ENCODE measurements at regions not wholly inside any gene's neighbourhood (a gene's known extent, or its start where the extent isn't known, plus 50 kb on each side); places are given as distances from the start of the nearest gene placed in this dataset.
"Not testable (repeated sequence)": the region's sequence is repeated elsewhere in the genome, so short reads cannot be mapped to it uniquely, and the experiment has no call there.

DNA sequence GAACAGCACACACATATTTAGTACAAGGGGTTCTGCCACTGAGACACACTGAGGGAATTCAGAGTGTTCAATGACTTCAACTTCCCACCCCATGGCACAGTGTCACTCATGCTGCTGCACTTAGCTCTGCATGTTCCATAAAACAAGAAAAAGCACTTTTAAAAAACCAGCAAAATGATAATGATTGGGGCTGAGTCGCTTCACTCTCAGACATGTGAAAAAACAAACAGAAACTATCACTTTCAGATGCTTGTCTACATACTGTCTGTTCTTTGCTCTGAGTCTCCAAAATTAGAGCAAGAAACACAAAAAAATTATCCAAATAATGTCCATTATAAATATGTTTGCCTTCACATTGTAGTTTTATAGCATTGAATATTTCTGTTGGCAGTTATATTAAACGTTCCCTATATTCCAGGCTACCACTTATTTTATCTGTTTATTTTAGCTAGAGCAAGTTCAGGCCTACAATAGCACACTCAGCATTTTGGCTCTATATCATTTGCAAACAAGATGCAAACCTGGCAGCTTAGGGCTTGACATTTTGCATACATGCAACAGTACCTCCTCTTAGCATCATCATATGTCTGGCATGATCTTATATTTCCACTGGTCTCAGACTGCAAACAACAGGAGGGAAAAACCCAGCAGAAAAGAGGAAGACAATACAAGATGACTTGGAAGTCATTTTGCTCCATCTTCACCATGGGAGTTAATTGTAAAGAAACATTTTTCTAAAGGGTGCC is 398.8 kb downstream of the HACE1 start:
- Histone ChIP-seq H3K36me3 (ENCODE audit: control insufficient read depth, insufficient read depth, low read length) (no peaks in the 10 kb centered on the region), H3K27ac (ENCODE audit: low read length) (no peak overlapping the region), H3K9me3 (ENCODE audit: control insufficient read depth, insufficient read depth, low read depth, low read length) (no peaks in the 10 kb centered on the region), H3K4me3 (ENCODE audit: low read depth in 2 of 2, low read length in 2 of 2) (no peak overlapping the region), H3K27me3 (ENCODE audit: control insufficient read depth, insufficient read depth, low read length) (no peaks in the 10 kb centered on the region), H3K4me1 (ENCODE audit: control insufficient read depth, insufficient read depth, low read length) (no peaks in the 10 kb centered on the region)
- POLR2A ChIA-PET = no interaction called here
- DNase-seq (ENCODE audit: low read depth, low spot score) = no peak
- CTCF ChIA-PET = no interaction called here
- in situ Hi-C loops (cut with HindIII; ENCODE audit: low pct_unique_long_range_greater_than_20kb, low sequenced_read_pairs) = no loop called here
- no peak for ATAC-seq
- TF ChIP-seq, protein P1, sequence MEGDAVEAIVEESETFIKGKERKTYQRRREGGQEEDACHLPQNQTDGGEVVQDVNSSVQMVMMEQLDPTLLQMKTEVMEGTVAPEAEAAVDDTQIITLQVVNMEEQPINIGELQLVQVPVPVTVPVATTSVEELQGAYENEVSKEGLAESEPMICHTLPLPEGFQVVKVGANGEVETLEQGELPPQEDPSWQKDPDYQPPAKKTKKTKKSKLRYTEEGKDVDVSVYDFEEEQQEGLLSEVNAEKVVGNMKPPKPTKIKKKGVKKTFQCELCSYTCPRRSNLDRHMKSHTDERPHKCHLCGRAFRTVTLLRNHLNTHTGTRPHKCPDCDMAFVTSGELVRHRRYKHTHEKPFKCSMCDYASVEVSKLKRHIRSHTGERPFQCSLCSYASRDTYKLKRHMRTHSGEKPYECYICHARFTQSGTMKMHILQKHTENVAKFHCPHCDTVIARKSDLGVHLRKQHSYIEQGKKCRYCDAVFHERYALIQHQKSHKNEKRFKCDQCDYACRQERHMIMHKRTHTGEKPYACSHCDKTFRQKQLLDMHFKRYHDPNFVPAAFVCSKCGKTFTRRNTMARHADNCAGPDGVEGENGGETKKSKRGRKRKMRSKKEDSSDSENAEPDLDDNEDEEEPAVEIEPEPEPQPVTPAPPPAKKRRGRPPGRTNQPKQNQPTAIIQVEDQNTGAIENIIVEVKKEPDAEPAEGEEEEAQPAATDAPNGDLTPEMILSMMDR (IDR thresholded peaks at IDR 0.05) = no peak
- no peak for TF ChIP-seq SIN3A (IDR thresholded peaks at IDR 0.05; ENCODE audit: borderline replicate concordance, insufficient read depth, low read depth, low read length)
- intact Hi-C loops (cut with micrococcal nuclease; ENCODE audit: unreplicated experiment) = no loop called here
- no TSS peak for BruUV-seq (replicated peaks)

DNA sequence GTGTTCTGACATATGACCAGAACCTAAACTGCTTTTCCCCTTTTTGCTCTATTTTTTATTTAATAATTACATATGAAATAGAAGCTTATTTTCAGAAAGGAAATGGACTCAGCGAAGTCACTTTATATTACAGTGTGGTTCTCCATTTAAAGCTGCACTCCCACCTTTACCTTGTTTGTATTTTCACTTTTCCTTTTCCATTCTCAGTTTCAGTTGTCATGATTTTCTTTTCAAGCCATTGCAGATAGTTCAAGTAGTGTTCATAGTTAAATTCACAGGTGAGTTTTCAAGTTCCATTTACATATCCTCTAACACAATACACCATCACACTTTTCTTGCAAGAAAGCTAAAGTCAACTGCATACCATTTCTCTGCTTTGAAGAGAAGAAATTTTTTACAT is 400.2 kb downstream of the HACE1 start:
- H3K4me1 ChIP-seq (ENCODE audit: control insufficient read depth, insufficient read depth, low read length) = no peaks in the 10 kb centered on the region
- no peaks in the 10 kb centered on the region for H3K27me3 ChIP-seq (ENCODE audit: control insufficient read depth, insufficient read depth, low read length)
- no peaks in the 10 kb centered on the region for H3K36me3 ChIP-seq (ENCODE audit: control insufficient read depth, insufficient read depth, low read length)
- intact Hi-C loops (cut with micrococcal nuclease; ENCODE audit: unreplicated experiment) = no loop called here
- ChIA-PET POLR2A (no interaction called here), CTCF (no interaction called here)
- BruUV-seq (replicated peaks) = no TSS peak
- H3K9me3 ChIP-seq (ENCODE audit: control insufficient read depth, insufficient read depth, low read depth, low read length) = no peaks in the 10 kb centered on the region
- TF ChIP-seq TCF7L2 (IDR thresholded peaks at IDR 0.05; ENCODE audit: low read depth, low read length) (no peak), POLR2AphosphoS5 (IDR thresholded peaks at IDR 0.05; ENCODE audit: low read depth, low read length) (no peak)
- no peak overlapping the region for H3K4me3 ChIP-seq (ENCODE audit: low read depth in 2 of 2, low read length in 2 of 2)
- DNase-seq (ENCODE audit: low read depth, low spot score) (no peak), ATAC-seq (no peak)
- H3K27ac ChIP-seq (ENCODE audit: low read length) = no peak overlapping the region
- in situ Hi-C loops (cut with HindIII; ENCODE audit: low pct_unique_long_range_greater_than_20kb, low sequenced_read_pairs) = no loop called here

DNA sequence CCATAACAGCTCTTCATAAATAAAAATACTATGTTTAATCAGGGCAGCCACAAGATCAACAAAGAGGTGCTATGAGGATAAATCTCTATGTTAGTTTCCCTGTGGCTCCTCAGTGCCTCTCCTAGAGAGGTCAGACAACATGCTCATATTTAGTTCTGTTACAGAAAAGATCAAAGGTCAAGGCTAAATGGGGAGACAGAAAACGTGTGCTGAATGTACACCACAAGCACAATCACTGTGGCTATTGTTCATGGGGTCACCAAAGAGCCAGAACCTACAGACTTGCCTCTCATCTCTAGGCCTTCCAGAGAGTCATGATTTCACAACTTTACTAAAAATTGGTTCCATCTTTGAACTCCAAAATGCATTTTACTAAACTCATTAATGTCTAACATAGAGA is 409.8 kb downstream of the HACE1 start:
- intact Hi-C loops (cut with micrococcal nuclease; ENCODE audit: unreplicated experiment) (no loop called here), in situ Hi-C loops (cut with HindIII; ENCODE audit: low pct_unique_long_range_greater_than_20kb, low sequenced_read_pairs) (no loop called here)
- no peaks in the 10 kb centered on the region for H3K27me3 ChIP-seq (ENCODE audit: control insufficient read depth, insufficient read depth, low read length)
- ChIA-PET POLR2A (no interaction called here), CTCF (no interaction called here)
- no peak overlapping the region for H3K4me3 ChIP-seq (ENCODE audit: low read depth in 2 of 2, low read length in 2 of 2)
- TF ChIP-seq, protein P2, sequence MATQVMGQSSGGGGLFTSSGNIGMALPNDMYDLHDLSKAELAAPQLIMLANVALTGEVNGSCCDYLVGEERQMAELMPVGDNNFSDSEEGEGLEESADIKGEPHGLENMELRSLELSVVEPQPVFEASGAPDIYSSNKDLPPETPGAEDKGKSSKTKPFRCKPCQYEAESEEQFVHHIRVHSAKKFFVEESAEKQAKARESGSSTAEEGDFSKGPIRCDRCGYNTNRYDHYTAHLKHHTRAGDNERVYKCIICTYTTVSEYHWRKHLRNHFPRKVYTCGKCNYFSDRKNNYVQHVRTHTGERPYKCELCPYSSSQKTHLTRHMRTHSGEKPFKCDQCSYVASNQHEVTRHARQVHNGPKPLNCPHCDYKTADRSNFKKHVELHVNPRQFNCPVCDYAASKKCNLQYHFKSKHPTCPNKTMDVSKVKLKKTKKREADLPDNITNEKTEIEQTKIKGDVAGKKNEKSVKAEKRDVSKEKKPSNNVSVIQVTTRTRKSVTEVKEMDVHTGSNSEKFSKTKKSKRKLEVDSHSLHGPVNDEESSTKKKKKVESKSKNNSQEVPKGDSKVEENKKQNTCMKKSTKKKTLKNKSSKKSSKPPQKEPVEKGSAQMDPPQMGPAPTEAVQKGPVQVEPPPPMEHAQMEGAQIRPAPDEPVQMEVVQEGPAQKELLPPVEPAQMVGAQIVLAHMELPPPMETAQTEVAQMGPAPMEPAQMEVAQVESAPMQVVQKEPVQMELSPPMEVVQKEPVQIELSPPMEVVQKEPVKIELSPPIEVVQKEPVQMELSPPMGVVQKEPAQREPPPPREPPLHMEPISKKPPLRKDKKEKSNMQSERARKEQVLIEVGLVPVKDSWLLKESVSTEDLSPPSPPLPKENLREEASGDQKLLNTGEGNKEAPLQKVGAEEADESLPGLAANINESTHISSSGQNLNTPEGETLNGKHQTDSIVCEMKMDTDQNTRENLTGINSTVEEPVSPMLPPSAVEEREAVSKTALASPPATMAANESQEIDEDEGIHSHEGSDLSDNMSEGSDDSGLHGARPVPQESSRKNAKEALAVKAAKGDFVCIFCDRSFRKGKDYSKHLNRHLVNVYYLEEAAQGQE (IDR thresholded peaks at IDR 0.05; ENCODE audit: insufficient read depth in 1 of 2, low read depth in 2 of 2, low read length in 1 of 2) = no peak
- TF ChIP-seq POLR2AphosphoS5 (IDR thresholded peaks at IDR 0.05; ENCODE audit: low read depth, low read length) (no peak), SIN3A (IDR thresholded peaks at IDR 0.05; ENCODE audit: borderline replicate concordance, insufficient read depth, low read depth, low read length) (no peak), TCF7L2 (IDR thresholded peaks at IDR 0.05; ENCODE audit: low read depth, low read length) (no peak)
- TF ChIP-seq, protein P1 (IDR thresholded peaks at IDR 0.05) = no peak
- no peak overlapping the region for H3K27ac ChIP-seq (ENCODE audit: low read length)
- BruUV-seq (replicated peaks) = no TSS peak
- no peaks in the 10 kb centered on the region for H3K36me3 ChIP-seq (ENCODE audit: control insufficient read depth, insufficient read depth, low read length)
- no peak for DNase-seq (ENCODE audit: low read depth, low spot score)
- ATAC-seq = no peak
- H3K4me1 ChIP-seq (ENCODE audit: control insufficient read depth, insufficient read depth, low read length) = no peaks in the 10 kb centered on the region
- no peaks in the 10 kb centered on the region for H3K9me3 ChIP-seq (ENCODE audit: control insufficient read depth, insufficient read depth, low read depth, low read length)

DNA sequence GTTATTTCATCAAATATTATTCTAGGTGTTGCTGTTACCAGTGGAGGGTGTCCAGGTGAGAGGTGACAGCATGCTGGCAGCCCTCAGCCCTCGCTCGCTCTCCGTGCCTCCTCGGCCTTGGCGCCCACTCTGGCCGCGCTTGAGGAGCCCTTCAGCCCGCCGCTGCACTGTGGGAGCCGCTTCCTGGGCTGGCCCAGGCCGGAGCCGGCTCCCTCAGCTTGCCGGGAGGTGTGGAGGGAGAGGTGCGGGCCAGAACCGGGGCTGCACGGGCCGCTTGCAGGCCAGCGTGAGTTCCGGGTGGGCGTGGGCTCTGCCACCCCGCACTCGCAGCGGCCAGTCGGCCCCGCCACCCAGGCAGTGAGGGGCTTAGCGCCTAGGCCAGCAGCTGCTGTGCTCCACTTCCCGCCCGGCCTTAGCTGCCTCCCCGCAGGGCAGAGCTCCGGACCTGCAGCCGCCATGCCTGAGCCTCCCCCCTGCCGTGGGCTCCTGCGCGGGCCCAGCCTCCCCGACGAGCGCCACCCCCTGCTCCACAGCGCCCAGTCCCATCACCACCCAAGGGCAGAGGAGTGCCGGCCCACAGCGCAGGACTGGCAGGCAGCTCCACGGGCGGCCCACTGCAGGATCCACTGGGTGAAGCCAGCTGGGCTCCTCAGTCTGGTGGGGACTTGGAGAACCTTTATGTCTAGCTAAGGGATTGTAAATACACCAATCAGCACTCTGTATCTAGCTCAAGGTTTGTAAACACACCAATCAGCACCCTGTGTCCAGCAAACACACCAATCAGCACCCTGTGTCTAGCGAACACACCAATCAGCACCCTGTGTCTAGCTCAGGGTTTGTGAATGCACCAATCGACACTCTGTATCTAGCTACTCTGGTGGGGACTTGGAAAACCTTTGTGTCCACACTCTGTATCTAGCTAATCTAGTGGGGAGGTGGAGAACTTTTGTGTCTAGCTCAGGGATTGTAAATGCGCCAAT is 413.3 kb downstream of the HACE1 start:
- BruUV-seq (replicated peaks); ATAC-seq; in situ Hi-C loops (cut with HindIII; ENCODE audit: low pct_unique_long_range_greater_than_20kb, low sequenced_read_pairs); H3K4me1 ChIP-seq (ENCODE audit: control insufficient read depth, insufficient read depth, low read length); POLR2A ChIA-PET; intact Hi-C loops (cut with micrococcal nuclease; ENCODE audit: unreplicated experiment); DNase-seq (ENCODE audit: low read depth, low spot score); H3K4me3 ChIP-seq (ENCODE audit: low read depth in 2 of 2, low read length in 2 of 2); H3K27ac ChIP-seq (ENCODE audit: low read length); H3K27me3 ChIP-seq (ENCODE audit: control insufficient read depth, insufficient read depth, low read length); H3K9me3 ChIP-seq (ENCODE audit: control insufficient read depth, insufficient read depth, low read depth, low read length); H3K36me3 ChIP-seq (ENCODE audit: control insufficient read depth, insufficient read depth, low read length): not testable (repeated sequence)
- CTCF ChIA-PET = interaction anchor here (0.7 kb wide), 1 partner anchor 740 kb away, joined by 3 read pairs; no protein-coding TSS in a partner anchor

All from Panc1 (cell line).